C4-2B (cell line): ENCODE measurements at regions not wholly inside any gene's neighbourhood (a gene's known extent, or its start where the extent isn't known, plus 50 kb on each side); places are given as distances from the start of the nearest gene placed in this dataset.

Experiments used
- H3K27ac ChIP-seq: fragments of 450-650 bp; 2 replicates; pipeline ENCODE4 v1.5.1; 2017
- CTCF ChIP-seq: fragments of 450-650 bp; conservative IDR thresholded peaks from 2 replicates; pipeline ENCODE4 v1.5.1; 2017; ENCODE audit warnings: mild to moderate bottlenecking
- ZFX ChIP-seq: fragments of 450-650 bp; IDR thresholded peaks from 2 replicates; pipeline ENCODE4 v1.6.1; 2017

GRCh38 chr18:39515299-39515698 lies 1949.7 kb upstream of the CELF4 start:
- no peak for TF ChIP-seq ZFX
- TF ChIP-seq CTCF: no peak
- H3K27ac ChIP-seq: no peak overlapping the region

- H3K27ac ChIP-seq: no peak overlapping the region
- no peak for TF ChIP-seq ZFX
- TF ChIP-seq CTCF: no peak
These were observed 1947.6 kb upstream of the CELF4 start for GRCh38 chr18:39513186-39513585.

- H3K27ac ChIP-seq: no peak overlapping the region
- TF ChIP-seq ZFX (no peak), CTCF (no peak)
These were observed 1941.2 kb upstream of the CELF4 start for GRCh38 chr18:39506581-39507330.

- TF ChIP-seq CTCF (no peak), ZFX (no peak)
- no peak overlapping the region for H3K27ac ChIP-seq
These were observed 1934.7 kb upstream of the CELF4 start for GRCh38 chr18:39500306-39500705.

GRCh38 chr18:39497821-39498220 lies 1932.2 kb upstream of the CELF4 start:
- no peak for TF ChIP-seq CTCF
- TF ChIP-seq ZFX: no peak

GRCh38 chr18:39496986-39497385 lies 1931.4 kb upstream of the CELF4 start:
- H3K27ac ChIP-seq: no peak overlapping the region
- no peak for TF ChIP-seq ZFX
- no peak for TF ChIP-seq CTCF

More at GRCh38 chr18:39497821-39498220, 1932.2 kb upstream of the CELF4 start:
- no peak overlapping the region for H3K27ac ChIP-seq

GRCh38 chr18:39494211-39494896 lies 1928.8 kb upstream of the CELF4 start:
- TF ChIP-seq ZFX (no peak), CTCF (no peak)

More at GRCh38 chr18:39494211-39494896, 1928.8 kb upstream of the CELF4 start:
- H3K27ac ChIP-seq: no peak overlapping the region
